ENCODE measurements at regions not wholly inside any gene's neighbourhood (a gene's known extent, or its start where the extent isn't known, plus 50 kb on each side); places are given as distances from the start of the nearest gene placed in this dataset.
A peak's percentile ranks its signal among the peaks of the same experiment; 100 is the strongest.

DNA sequence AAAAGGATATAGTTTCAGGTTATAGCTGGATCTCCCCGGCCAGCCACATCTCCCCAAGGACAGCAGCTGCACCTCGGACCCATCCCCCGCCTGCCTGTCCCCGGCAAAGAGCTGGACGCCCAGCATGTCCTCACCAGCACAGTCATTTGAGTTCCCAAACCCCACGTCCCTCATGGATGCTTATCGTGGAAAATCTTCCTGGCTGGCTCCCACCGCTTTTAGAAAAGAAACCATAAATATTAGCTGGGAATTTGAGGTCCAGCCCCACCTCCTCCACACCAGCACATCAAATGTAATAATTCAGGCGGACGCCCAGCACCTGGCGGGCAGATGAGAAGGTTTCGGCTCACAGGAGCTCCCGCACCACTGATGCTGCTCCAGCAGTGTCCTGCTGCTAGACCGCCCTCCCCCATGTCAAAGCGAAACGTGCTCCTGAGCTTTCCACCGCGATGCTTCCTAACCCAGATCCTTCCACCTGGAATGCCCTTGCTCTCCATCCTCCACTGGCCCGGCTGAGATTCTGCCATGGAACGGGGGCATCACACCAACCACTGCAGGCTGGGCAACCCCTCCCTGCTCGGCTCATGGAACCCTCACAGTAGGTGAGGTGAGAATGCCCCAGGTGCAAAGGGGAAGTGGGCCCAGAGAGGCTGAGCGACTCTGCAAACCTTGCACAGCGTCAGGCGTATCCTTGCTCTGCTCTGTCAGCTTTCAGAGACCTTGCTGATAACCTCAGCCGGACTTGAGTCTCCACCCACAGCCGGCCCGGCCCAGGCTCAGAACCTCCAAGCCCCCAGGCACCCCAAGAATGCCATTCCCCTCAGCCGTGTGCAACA, 71.5 kb upstream of the GPC1 start:
- no peak for FAIRE-seq
- H3K27ac Mint-ChIP-seq (ENCODE audit: unreplicated experiment) = no peak overlapping the region
- H3K27me3 Mint-ChIP-seq (ENCODE audit: low read depth, unreplicated experiment) = peaks cover 15% of the 10 kb centered on the region

GRCh38 chr2:240364582-240364960, 70.9 kb upstream of the GPC1 start:
- H4K20me1 ChIP-seq (ENCODE audit: insufficient read depth, low read length) = no peaks in the 10 kb centered on the region
- H3K9me3 Mint-ChIP-seq (ENCODE audit: unreplicated experiment) = peaks cover 23% of the 10 kb centered on the region
- H3K4me3 ChIP-seq (ENCODE audit: insufficient read depth, low read depth, low read length) = no peak overlapping the region
- DNase-seq (ENCODE audit: low read depth) (no peak), FAIRE-seq (no peak)
- H3K9ac ChIP-seq (ENCODE audit: low read length) = no peak overlapping the region
- TF ChIP-seq EZH2 (IDR thresholded peaks at IDR 0.05; ENCODE audit: insufficient read depth, low read length) (no peak), CTCF (IDR thresholded peaks at IDR 0.05; ENCODE audit: insufficient read depth, low read depth, low read length) (no peak)
- no peak overlapping the region for H3K27ac ChIP-seq (ENCODE audit: low read depth, low read length)
- H3K79me2 ChIP-seq (ENCODE audit: insufficient read depth, low read length) = no peaks in the 10 kb centered on the region
- peaks cover 3% of the 10 kb centered on the region for H3K36me3 Mint-ChIP-seq (ENCODE audit: low read depth, unreplicated experiment)
- no peak overlapping the region for H3K27ac Mint-ChIP-seq (ENCODE audit: unreplicated experiment)
- peaks cover 15% of the 10 kb centered on the region for H3K27me3 Mint-ChIP-seq (ENCODE audit: low read depth, unreplicated experiment)
- no peaks in the 10 kb centered on the region for H3K36me3 ChIP-seq (ENCODE audit: insufficient read depth, low read length)
- H3K4me3 Mint-ChIP-seq (ENCODE audit: unreplicated experiment) = no peak overlapping the region
- no peak overlapping the region for H2AFZ ChIP-seq (ENCODE audit: low read depth, low read length)
- H3K4me2 ChIP-seq (ENCODE audit: low read length) = no peak overlapping the region
- peaks cover 6% of the 10 kb centered on the region for H3K4me1 ChIP-seq (ENCODE audit: insufficient read depth, low read length)
- no peaks in the 10 kb centered on the region for H3K27me3 ChIP-seq (ENCODE audit: insufficient read depth, low read length)
- peaks cover 17% of the 10 kb centered on the region for H3K9me3 ChIP-seq (ENCODE audit: insufficient read depth, low read depth, low read length)
- H3K4me1 Mint-ChIP-seq (ENCODE audit: low read depth, unreplicated experiment) = peaks cover 5% of the 10 kb centered on the region

More for the DNA sequence above, 71.5 kb upstream of the GPC1 start:
- H3K4me2 ChIP-seq (ENCODE audit: low read length) = no peak overlapping the region
- no peak for TF ChIP-seq EZH2 (IDR thresholded peaks at IDR 0.05; ENCODE audit: insufficient read depth, low read length)
- TF ChIP-seq CTCF (IDR thresholded peaks at IDR 0.05; ENCODE audit: insufficient read depth, low read depth, low read length) = no peak
- H3K79me2 ChIP-seq (ENCODE audit: insufficient read depth, low read length) = no peaks in the 10 kb centered on the region
- H3K9me3 ChIP-seq (ENCODE audit: insufficient read depth, low read depth, low read length) = peaks cover 19% of the 10 kb centered on the region
- H3K9ac ChIP-seq (ENCODE audit: low read length) = no peak overlapping the region
- H4K20me1 ChIP-seq (ENCODE audit: insufficient read depth, low read length) = no peaks in the 10 kb centered on the region
- H2AFZ ChIP-seq (ENCODE audit: low read depth, low read length) = no peak overlapping the region
- no peak overlapping the region for H3K27ac ChIP-seq (ENCODE audit: low read depth, low read length)
- peak overlapping the region; percentile 60 for H3K4me3 Mint-ChIP-seq (ENCODE audit: unreplicated experiment)
- H3K4me3 ChIP-seq (ENCODE audit: insufficient read depth, low read depth, low read length) = no peak overlapping the region
- H3K9me3 Mint-ChIP-seq (ENCODE audit: unreplicated experiment) = peaks cover 23% of the 10 kb centered on the region
- DNase-seq (ENCODE audit: low read depth) = no peak
- H3K4me1 ChIP-seq (ENCODE audit: insufficient read depth, low read length) = peaks cover under 1% of the 10 kb centered on the region
- H3K27me3 ChIP-seq (ENCODE audit: insufficient read depth, low read length) = no peaks in the 10 kb centered on the region
- H3K4me1 Mint-ChIP-seq (ENCODE audit: low read depth, unreplicated experiment) = peaks cover 2% of the 10 kb centered on the region
- H3K36me3 ChIP-seq (ENCODE audit: insufficient read depth, low read length) = no peaks in the 10 kb centered on the region
- peaks cover 3% of the 10 kb centered on the region for H3K36me3 Mint-ChIP-seq (ENCODE audit: low read depth, unreplicated experiment)

Data from astrocyte (in vitro differentiated cells and primary cell).